KMS-11 (cell line): ENCODE measurements at regions not wholly inside any gene's neighbourhood (a gene's known extent, or its start where the extent isn't known, plus 50 kb on each side); places are given as distances from the start of the nearest gene placed in this dataset.

Experiments used
- H2AFZ ChIP-seq: fragments of 200-600 bp; sonication (generic); 2 replicates; pipeline ENCODE4 v1.6.1; 2016; ENCODE audit warnings: antibody characterized with exemption, mixed run types, low read depth
- H3K27ac ChIP-seq: fragments of 200-600 bp; sonication (generic); 2 replicates; pipeline ENCODE4 v1.6.1; 2016; ENCODE audit warnings: mild to moderate bottlenecking, mixed run types
- H3K27me3 ChIP-seq: fragments of 200-600 bp; sonication (generic); 2 replicates; pipeline ENCODE4 v1.6.1; 2017; ENCODE audit warnings: mild to moderate bottlenecking, low read depth, mixed run types, moderate library complexity; ENCODE audit not compliant: insufficient read depth
- H3K36me3 ChIP-seq: fragments of 200-600 bp; sonication (generic); 2 replicates; pipeline ENCODE4 v1.6.1; 2017; ENCODE audit warnings: mild to moderate bottlenecking, mixed run types; ENCODE audit not compliant: insufficient read depth
- H3K4me1 ChIP-seq: fragments of 200-600 bp; sonication (generic); 2 replicates; pipeline ENCODE4 v1.6.1; 2016; ENCODE audit warnings: mild to moderate bottlenecking, low read depth, mixed run types; ENCODE audit not compliant: poor library complexity, severe bottlenecking
- H3K4me2 ChIP-seq: fragments of 200-600 bp; sonication (generic); 2 replicates; pipeline ENCODE4 v1.7.0; 2016; ENCODE audit warnings: mild to moderate bottlenecking, mixed run types
- H3K4me3 ChIP-seq: fragments of 200-600 bp; sonication (generic); IDR thresholded peaks from 2 replicates; pipeline ENCODE4 v1.6.1; 2017; ENCODE audit warnings: low read depth, low read length, mixed read lengths; ENCODE audit not compliant: insufficient read depth
- H3K79me2 ChIP-seq: fragments of 200-600 bp; sonication (generic); 2 replicates; pipeline ENCODE4 v1.6.1; 2016; ENCODE audit warnings: low read depth, mixed run types; ENCODE audit not compliant: insufficient read depth
- H3K9ac ChIP-seq: fragments of 200-600 bp; sonication (generic); 2 replicates; pipeline ENCODE4 v1.6.1; 2016; ENCODE audit warnings: mild to moderate bottlenecking, mixed run types
- H4K20me1 ChIP-seq: fragments of 200-600 bp; sonication (generic); 2 replicates; pipeline ENCODE4 v1.6.1; 2016; ENCODE audit warnings: mild to moderate bottlenecking, mixed run types; ENCODE audit not compliant: insufficient read depth
- TF ChIP-seq, protein P1 (sequence below): fragments of 200-600 bp; sonication (generic); conservative IDR thresholded peaks from 2 replicates; pipeline ENCODE4 v1.6.1; 2017; ENCODE audit warnings: low read depth, mild to moderate bottlenecking, antibody characterized with exemption, low read length, moderate library complexity, mixed read lengths

DNA sequence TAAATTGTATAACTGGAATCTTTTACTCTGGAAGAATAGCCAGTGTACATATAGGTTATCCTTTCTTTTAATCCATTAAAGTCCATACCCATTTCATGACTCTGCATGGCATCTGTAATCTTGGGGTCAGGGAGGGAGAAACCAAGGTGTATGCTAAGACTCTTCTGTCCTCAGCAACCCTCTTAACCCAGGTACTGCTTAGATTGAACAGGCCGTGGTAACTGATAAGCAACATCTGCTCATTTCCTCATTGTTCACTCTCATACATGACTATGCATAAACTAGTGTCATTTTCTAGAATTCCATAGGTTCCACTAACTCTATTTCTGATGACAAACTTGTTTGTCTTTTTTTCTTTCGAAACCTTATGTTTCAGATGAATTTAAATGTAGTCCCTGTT is 69.3 kb upstream of the IFNE start:
- TF ChIP-seq, protein P1, sequence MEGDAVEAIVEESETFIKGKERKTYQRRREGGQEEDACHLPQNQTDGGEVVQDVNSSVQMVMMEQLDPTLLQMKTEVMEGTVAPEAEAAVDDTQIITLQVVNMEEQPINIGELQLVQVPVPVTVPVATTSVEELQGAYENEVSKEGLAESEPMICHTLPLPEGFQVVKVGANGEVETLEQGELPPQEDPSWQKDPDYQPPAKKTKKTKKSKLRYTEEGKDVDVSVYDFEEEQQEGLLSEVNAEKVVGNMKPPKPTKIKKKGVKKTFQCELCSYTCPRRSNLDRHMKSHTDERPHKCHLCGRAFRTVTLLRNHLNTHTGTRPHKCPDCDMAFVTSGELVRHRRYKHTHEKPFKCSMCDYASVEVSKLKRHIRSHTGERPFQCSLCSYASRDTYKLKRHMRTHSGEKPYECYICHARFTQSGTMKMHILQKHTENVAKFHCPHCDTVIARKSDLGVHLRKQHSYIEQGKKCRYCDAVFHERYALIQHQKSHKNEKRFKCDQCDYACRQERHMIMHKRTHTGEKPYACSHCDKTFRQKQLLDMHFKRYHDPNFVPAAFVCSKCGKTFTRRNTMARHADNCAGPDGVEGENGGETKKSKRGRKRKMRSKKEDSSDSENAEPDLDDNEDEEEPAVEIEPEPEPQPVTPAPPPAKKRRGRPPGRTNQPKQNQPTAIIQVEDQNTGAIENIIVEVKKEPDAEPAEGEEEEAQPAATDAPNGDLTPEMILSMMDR = no peak
- H3K27ac ChIP-seq = no peak overlapping the region
- H3K79me2 ChIP-seq = no peaks in the 10 kb centered on the region
- no peak overlapping the region for H3K4me3 ChIP-seq
- H3K36me3 ChIP-seq = no peaks in the 10 kb centered on the region
- H3K4me2 ChIP-seq = no peak overlapping the region
- no peak overlapping the region for H2AFZ ChIP-seq
- H4K20me1 ChIP-seq = no peaks in the 10 kb centered on the region
- H3K9ac ChIP-seq = no peak overlapping the region
- no peaks in the 10 kb centered on the region for H3K4me1 ChIP-seq
- H3K27me3 ChIP-seq = no peaks in the 10 kb centered on the region

DNA sequence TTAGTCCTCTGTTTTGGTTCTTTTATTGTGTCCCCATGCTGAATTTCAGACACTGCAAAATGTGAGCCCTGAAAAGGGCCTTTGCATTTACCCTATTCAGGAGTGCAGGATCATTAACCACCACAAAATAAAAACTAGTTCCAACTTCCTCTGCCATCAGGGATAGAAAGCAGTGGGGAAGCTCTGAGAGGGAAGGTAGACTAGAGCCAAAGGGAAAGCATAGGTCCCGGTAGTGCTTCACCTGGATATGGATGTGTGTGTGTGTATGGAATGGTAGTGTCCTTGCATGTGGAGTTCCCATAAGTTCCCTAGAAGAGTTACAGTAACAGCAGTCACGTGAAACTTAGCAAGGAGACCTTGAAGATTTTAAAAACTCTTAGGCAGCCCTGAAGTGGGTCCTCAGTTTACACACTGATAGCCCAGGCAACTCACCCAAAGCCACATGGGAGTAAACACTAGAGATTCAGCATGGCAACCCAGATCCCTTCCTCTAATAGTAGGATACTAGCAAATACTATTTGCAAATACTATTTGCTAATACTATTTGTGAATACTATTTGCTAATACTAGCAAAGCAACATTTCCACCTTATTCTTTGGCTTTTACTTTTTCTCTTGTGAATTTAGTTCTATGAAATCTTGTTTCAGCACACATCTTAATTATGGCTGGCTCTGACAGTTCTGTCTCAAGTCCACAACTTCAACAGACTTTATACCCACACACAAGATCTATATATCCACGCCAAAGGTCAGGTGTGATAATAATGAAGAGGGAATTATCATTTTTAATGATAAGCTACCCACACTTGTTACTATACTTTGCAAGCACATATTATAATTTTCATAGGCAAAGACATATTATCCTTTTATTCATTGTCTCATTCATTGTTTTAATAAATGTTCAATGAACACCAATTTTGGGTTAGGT is 70.4 kb upstream of the IFNE start:
- Histone ChIP-seq H3K36me3 (no peaks in the 10 kb centered on the region), H3K79me2 (no peaks in the 10 kb centered on the region), H3K4me2 (no peak overlapping the region), H3K9ac (no peak overlapping the region), H3K27ac (no peak overlapping the region), H3K27me3 (no peaks in the 10 kb centered on the region), H3K4me1 (no peaks in the 10 kb centered on the region), H2AFZ (no peak overlapping the region), H3K4me3 (no peak overlapping the region), H4K20me1 (no peaks in the 10 kb centered on the region)
- TF ChIP-seq, protein P1 = no peak

DNA sequence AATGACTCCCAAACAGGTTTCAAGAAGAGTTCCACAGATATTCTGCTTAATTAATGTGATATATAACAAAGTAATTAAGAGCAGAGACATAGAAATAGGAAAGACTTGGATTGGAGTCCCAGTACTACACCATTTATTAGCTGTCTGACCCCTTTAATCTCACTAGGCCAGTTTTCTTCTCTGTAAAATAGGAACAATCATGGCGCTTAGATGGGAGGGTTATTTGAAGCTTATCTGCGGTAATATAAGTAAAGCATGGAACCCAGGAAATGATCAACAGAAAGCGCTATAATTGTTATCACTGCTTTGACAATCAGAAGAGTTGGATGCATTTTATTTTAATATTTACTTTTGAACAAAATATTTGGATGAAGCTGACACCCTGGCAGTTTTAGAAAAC is 71.3 kb upstream of the IFNE start:
- H3K4me1 ChIP-seq = no peaks in the 10 kb centered on the region
- H3K4me3 ChIP-seq = no peak overlapping the region
- H4K20me1 ChIP-seq = no peaks in the 10 kb centered on the region
- H2AFZ ChIP-seq = no peak overlapping the region
- H3K27ac ChIP-seq = no peak overlapping the region
- TF ChIP-seq, protein P1 = no peak
- no peaks in the 10 kb centered on the region for H3K27me3 ChIP-seq
- H3K36me3 ChIP-seq = no peaks in the 10 kb centered on the region
- no peaks in the 10 kb centered on the region for H3K79me2 ChIP-seq
- no peak overlapping the region for H3K4me2 ChIP-seq
- H3K9ac ChIP-seq = no peak overlapping the region

DNA sequence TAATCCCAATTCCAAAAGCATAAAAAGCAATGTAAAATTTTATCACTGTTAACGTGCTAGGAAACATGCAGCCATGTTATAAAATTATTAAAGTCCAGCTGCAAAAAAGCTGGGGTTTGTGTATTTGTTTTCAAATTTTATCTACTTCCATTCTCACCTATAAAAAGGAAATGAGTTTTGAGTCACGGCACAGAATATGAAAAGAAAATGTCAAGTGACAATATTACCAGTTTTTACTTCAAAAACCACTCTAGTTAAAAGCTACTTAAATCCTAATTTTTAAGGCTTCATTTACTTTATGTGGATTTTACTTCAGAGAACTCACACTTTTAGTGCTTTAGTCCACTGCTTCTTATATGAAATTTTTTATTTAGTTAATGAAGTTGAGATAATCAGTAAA is 72.7 kb upstream of the IFNE start:
- H3K27me3 ChIP-seq = no peaks in the 10 kb centered on the region
- no peak overlapping the region for H3K4me2 ChIP-seq
- no peaks in the 10 kb centered on the region for H3K4me1 ChIP-seq
- TF ChIP-seq, protein P1 = no peak
- H3K4me3 ChIP-seq = no peak overlapping the region
- H3K9ac ChIP-seq = no peak overlapping the region
- no peaks in the 10 kb centered on the region for H3K79me2 ChIP-seq
- H3K27ac ChIP-seq = no peak overlapping the region
- no peak overlapping the region for H2AFZ ChIP-seq
- no peaks in the 10 kb centered on the region for H4K20me1 ChIP-seq
- H3K36me3 ChIP-seq = no peaks in the 10 kb centered on the region
